WTC11 (cell line): ENCODE measurements at regions not wholly inside any gene's neighbourhood (a gene's known extent, or its start where the extent isn't known, plus 50 kb on each side); places are given as distances from the start of the nearest gene placed in this dataset.

Experiments used
- ATAC-seq: fragments of 200-7000 bp; cut with Tn5 transposase; 2 replicates; pipeline ENCODE4 v1.10.0; 2021; ENCODE audit warnings: mild to moderate bottlenecking, moderate library complexity
- CTCF ChIA-PET: fragments of 300-600 bp; sonication (Branson Sonifier 250); formaldehyde crosslinking; loops from one replicate; lab custom pipeline; 2021; ENCODE audit warnings: antibody characterized with exemption; lab: Charles Lee
- POLR2A ChIA-PET: fragments of 350-600 bp; sonication (Branson Sonifier 250); formaldehyde crosslinking; loops from one replicate; lab custom pipeline; 2021; ENCODE audit warnings: antibody characterized with exemption; lab: Charles Lee
- DNase-seq: peaks from one replicate; pipeline ENCODE4 v3.0.0; 2021; ENCODE audit warnings: low spot score
- H3K27ac Mint-ChIP-seq: 2 replicates; pipeline ENCODE4 v1.8.0; 2021; ENCODE audit warnings: mixed read lengths
- H3K27me3 Mint-ChIP-seq: 2 replicates; pipeline ENCODE4 v1.8.0; 2021; ENCODE audit warnings: low read depth, mild to moderate bottlenecking, moderate library complexity, mixed read lengths
- H3K36me3 Mint-ChIP-seq: 2 replicates; pipeline ENCODE4 v1.8.0; 2021; ENCODE audit warnings: mixed read lengths
- H3K4me1 Mint-ChIP-seq: 2 replicates; pipeline ENCODE4 v1.8.0; 2022; ENCODE audit warnings: mixed read lengths
- H3K4me3 Mint-ChIP-seq: 2 replicates; pipeline ENCODE4 v1.8.0; 2021; ENCODE audit warnings: mild to moderate bottlenecking, moderate library complexity, mixed read lengths
- H3K9me3 Mint-ChIP-seq: 2 replicates; pipeline ENCODE4 v1.8.0; 2021; ENCODE audit warnings: mixed read lengths
- ARID4B ChIP-seq: sonication (generic); formaldehyde crosslinking; IDR thresholded peaks from 2 replicates; pipeline ENCODE4 v1.8.0; 2023; ENCODE audit warnings: missing genetic modification reagents, mild to moderate bottlenecking, borderline replicate concordance
- CREB1 ChIP-seq: sonication (generic); formaldehyde crosslinking; IDR thresholded peaks from 2 replicates; pipeline ENCODE4 v1.8.0; 2023; ENCODE audit warnings: mild to moderate bottlenecking, missing genetic modification reagents
- FOXP1 ChIP-seq: sonication (generic); formaldehyde crosslinking; IDR thresholded peaks from 2 replicates; pipeline ENCODE4 v1.8.0; 2022; ENCODE audit warnings: missing genetic modification reagents, mild to moderate bottlenecking, moderate library complexity, borderline replicate concordance
- FOXP4 ChIP-seq: sonication (generic); formaldehyde crosslinking; IDR thresholded peaks from 2 replicates; pipeline ENCODE4 v1.8.0; 2022; ENCODE audit warnings: mild to moderate bottlenecking, missing genetic modification reagents
- HMGXB4 ChIP-seq: sonication (generic); formaldehyde crosslinking; IDR thresholded peaks from 2 replicates; pipeline ENCODE4 v1.8.1; 2023; ENCODE audit warnings: mild to moderate bottlenecking, moderate library complexity, missing genetic modification reagents
- NFE2L1 ChIP-seq: sonication (generic); formaldehyde crosslinking; IDR thresholded peaks from 2 replicates; pipeline ENCODE4 v1.8.1; 2023; ENCODE audit warnings: missing genetic modification reagents
- OVOL2 ChIP-seq: fragments of 250-450 bp; sonication (Bioruptor Pico); IDR thresholded peaks from 2 replicates; pipeline ENCODE4 v1.9.0; 2021; ENCODE audit warnings: mild to moderate bottlenecking, borderline replicate concordance
- ZBTB43 ChIP-seq: sonication (generic); formaldehyde crosslinking; IDR thresholded peaks from 2 replicates; pipeline ENCODE4 v1.8.1; 2023; ENCODE audit warnings: mild to moderate bottlenecking, missing genetic modification reagents
- ZNF232 ChIP-seq: sonication (generic); formaldehyde crosslinking; IDR thresholded peaks from 2 replicates; pipeline ENCODE4 v1.8.0; 2022; ENCODE audit warnings: mild to moderate bottlenecking, missing genetic modification reagents
- ZNF281 ChIP-seq: sonication (generic); formaldehyde crosslinking; IDR thresholded peaks from 2 replicates; pipeline ENCODE4 v1.8.0; 2023; ENCODE audit warnings: mild to moderate bottlenecking, missing genetic modification reagents
- ZNF512 ChIP-seq: sonication (generic); formaldehyde crosslinking; IDR thresholded peaks from 2 replicates; pipeline ENCODE4 v1.8.1; 2022; ENCODE audit warnings: missing genetic modification reagents, borderline replicate concordance
- TF ChIP-seq, protein P1 (sequence below): fragments of 250-450 bp; sonication (Bioruptor Pico); IDR thresholded peaks from 2 replicates; pipeline ENCODE4 v2.1.2; 2022; ENCODE audit warnings: mild to moderate bottlenecking, moderate library complexity

- POLR2A ChIA-PET: interaction anchor here (1.0 kb wide), 1 partner anchor 10 kb away, joined by 3 read pairs; no protein-coding TSS in a partner anchor
- TF ChIP-seq ZNF281 (CRISPR knock-in tag) (no peak), ZBTB43 (CRISPR knock-in tag) (no peak), FOXP1 (CRISPR knock-in tag) (no peak)
- peaks cover 66% of the 10 kb centered on the region for H3K4me1 Mint-ChIP-seq
- ATAC-seq (no peak), DNase-seq (no peak)
- H3K27me3 Mint-ChIP-seq: no peaks in the 10 kb centered on the region
- H3K27ac Mint-ChIP-seq: no peak overlapping the region
- CTCF ChIA-PET: interaction anchor here (1.0 to 1.8 kb wide), 2 partner anchors 32 to 417 kb away, joined by 5 to 7 read pairs; no protein-coding TSS in a partner anchor
- no peaks in the 10 kb centered on the region for H3K36me3 Mint-ChIP-seq
- H3K9me3 Mint-ChIP-seq: no peaks in the 10 kb centered on the region
- no peak overlapping the region for H3K4me3 Mint-ChIP-seq
Observed at GRCh38 chr3:41001556-41001955, 197.7 kb upstream of the CTNNB1 start.

DNA sequence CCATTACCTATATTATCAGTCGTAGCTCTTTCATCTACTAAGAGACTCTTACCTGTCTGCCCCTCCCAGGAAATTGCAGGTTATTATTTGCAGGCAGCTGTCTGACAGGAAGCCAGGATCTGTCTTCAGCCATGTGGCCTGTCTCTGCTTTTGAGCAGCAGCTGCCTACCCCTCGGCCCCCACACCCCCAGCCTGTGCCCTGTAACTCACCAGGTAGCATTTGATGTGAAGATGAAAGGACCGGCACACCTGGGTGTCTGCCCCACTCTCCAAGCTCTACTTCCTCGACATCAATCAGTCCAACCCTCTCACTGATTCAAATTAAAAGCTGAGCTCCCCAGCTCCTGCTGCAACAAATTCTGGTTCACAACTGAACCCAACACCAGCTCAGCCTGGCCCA lies 197.2 kb upstream of the CTNNB1 start:
- no peak; the same call in 1 of the 2 replicates for ATAC-seq
- ChIA-PET CTCF (interaction anchor here (1.0 to 1.8 kb wide), 2 partner anchors 32 to 418 kb away, joined by 5 to 7 read pairs; no protein-coding TSS in a partner anchor), POLR2A (interaction anchor here (1.0 kb wide), 1 partner anchor 9 kb away, joined by 3 read pairs; no protein-coding TSS in a partner anchor)
- Mint-ChIP-seq H3K27me3 (no peaks in the 10 kb centered on the region), H3K36me3 (no peaks in the 10 kb centered on the region), H3K4me3 (no peak overlapping the region), H3K27ac (no peak overlapping the region)
- no peak for TF ChIP-seq CREB1 (CRISPR knock-in tag)
- no peak for TF ChIP-seq ZNF232 (CRISPR knock-in tag)
- no peak for TF ChIP-seq ZNF512 (CRISPR knock-in tag)
- TF ChIP-seq HMGXB4: no peak
- no peak for TF ChIP-seq NFE2L1 (CRISPR knock-in tag)
- TF ChIP-seq FOXP4 (CRISPR knock-in tag): no peak
- TF ChIP-seq, all 79 proteins: peak for 0
- Mint-ChIP-seq H3K4me1 (peaks cover 61% of the 10 kb centered on the region), H3K9me3 (peaks cover 4% of the 10 kb centered on the region)
- no peak for DNase-seq

DNA sequence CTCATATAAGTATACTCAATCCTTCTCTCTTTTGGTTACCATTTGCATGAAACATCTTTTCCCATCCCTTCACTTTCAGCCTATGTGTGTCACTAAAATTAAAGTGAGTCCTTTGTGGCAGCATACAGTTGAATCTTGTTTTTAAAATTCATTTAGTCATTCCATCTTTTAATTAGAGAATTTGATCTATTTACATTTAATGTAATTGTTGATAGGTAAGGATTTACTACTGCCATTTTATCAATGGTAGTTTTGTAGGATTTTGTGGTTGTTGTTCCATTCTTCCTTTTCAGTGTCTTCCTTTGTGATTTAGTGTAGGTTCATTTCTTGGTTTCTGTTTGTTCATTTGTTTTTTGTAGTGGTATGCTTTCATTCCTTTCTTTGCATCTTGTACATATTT lies 191.9 kb upstream of the CTNNB1 start:
- no peaks in the 10 kb centered on the region; the same call in 1 of the 2 replicates for H3K27me3 Mint-ChIP-seq
- no peak for ATAC-seq
- H3K27ac Mint-ChIP-seq: no peak overlapping the region
- peaks cover 14% of the 10 kb centered on the region for H3K36me3 Mint-ChIP-seq
- ChIA-PET POLR2A (no interaction called here), CTCF (no interaction called here)
- no peak for DNase-seq
- H3K9me3 Mint-ChIP-seq: peaks cover 23% of the 10 kb centered on the region
- peaks cover 10% of the 10 kb centered on the region for H3K4me1 Mint-ChIP-seq
- no peak overlapping the region for H3K4me3 Mint-ChIP-seq
- TF ChIP-seq, protein P1, sequence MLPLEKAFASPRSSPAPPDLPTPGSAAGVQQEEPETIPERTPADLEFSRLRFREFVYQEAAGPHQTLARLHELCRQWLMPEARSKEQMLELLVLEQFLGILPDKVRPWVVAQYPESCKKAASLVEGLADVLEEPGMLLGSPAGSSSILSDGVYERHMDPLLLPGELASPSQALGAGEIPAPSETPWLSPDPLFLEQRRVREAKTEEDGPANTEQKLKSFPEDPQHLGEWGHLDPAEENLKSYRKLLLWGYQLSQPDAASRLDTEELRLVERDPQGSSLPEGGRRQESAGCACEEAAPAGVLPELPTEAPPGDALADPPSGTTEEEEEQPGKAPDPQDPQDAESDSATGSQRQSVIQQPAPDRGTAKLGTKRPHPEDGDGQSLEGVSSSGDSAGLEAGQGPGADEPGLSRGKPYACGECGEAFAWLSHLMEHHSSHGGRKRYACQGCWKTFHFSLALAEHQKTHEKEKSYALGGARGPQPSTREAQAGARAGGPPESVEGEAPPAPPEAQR (CRISPR knock-in tag): no peak
- TF ChIP-seq ARID4B (CRISPR knock-in tag) (no peak), OVOL2 (no peak), FOXP1 (CRISPR knock-in tag) (no peak)
